ENCODE measurements at regions not wholly inside any gene's neighbourhood (a gene's known extent, or its start where the extent isn't known, plus 50 kb on each side); places are given as distances from the start of the nearest gene placed in this dataset.

DNA sequence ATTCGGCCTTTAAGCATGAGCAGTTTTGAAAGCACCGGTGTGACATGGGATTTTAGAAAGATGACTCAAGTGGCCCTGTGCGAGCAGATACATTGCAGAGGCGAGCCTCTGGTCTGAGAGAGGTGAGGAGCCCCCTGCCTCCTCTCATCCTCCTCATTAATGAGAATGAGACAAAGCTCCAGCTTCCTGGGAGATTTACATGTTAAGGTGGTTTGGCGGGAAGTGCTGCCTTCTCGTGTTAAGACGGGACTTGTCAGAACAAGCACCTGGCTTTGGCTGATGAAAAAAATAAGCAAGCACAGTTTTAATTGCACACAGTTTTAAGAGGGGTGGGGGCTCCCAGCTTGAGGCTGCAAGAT, 68.1 kb downstream of the ACTL7B start:
- Histone ChIP-seq H3F3A (replicated peaks; ENCODE audit: low read depth) (no peaks in the 10 kb centered on the region), H3K27me3 (ENCODE audit: insufficient read depth) (no peaks in the 10 kb centered on the region), H3K79me2 (replicated peaks; ENCODE audit: insufficient read depth) (no peaks in the 10 kb centered on the region), H3K4me3 (no peak overlapping the region), H3K4me1 (ENCODE audit: insufficient read depth) (peaks cover 12% of the 10 kb centered on the region; the same call in 1 of the 2 replicates), H4K20me1 (replicated peaks; ENCODE audit: insufficient read depth) (no peaks in the 10 kb centered on the region), H2AFZ (peak overlapping the region; percentile 83), H3K36me3 (ENCODE audit: insufficient read depth) (no peaks in the 10 kb centered on the region), H3K4me2 (no peak overlapping the region), H3K9me2 (ENCODE audit: insufficient read depth) (peaks cover 2% of the 10 kb centered on the region; the same call in 1 of the 2 replicates), H3K27ac (ENCODE audit: low read depth) (no peak overlapping the region)
- Mint-ChIP-seq H3K27me3 (ENCODE audit: insufficient read depth, low read depth, poor library complexity) (no peaks in the 10 kb centered on the region), H3K9me3 (peaks cover 5% of the 10 kb centered on the region; the same call in 2 of the 3 replicates), H3K36me3 (ENCODE audit: low read depth) (no peaks in the 10 kb centered on the region), H3K4me1 (peaks cover 15% of the 10 kb centered on the region), H3K27ac (peak overlapping the region; percentile 0; the same call in 1 of the 2 replicates), H3K4me3 (no peak overlapping the region)
- no peak for TF ChIP-seq EZH2 (IDR thresholded peaks at IDR 0.05; ENCODE audit: low read depth, unreplicated experiment)
- TF ChIP-seq NANOG (IDR thresholded peaks at IDR 0.05; ENCODE audit: borderline replicate concordance), result no peak
- no peak for TF ChIP-seq POLR2AphosphoS5 (IDR thresholded peaks at IDR 0.05; ENCODE audit: low read depth)
- TF ChIP-seq ETS1 (IDR thresholded peaks at IDR 0.05), result no peak
- TF ChIP-seq CTCF (conservative IDR thresholded peaks at IDR 0.05; ENCODE audit: low read depth in 2 of 2), result no peak
- no peak for TF ChIP-seq JUNB (IDR thresholded peaks at IDR 0.05; ENCODE audit: unreplicated experiment)
- TF ChIP-seq, protein P1, sequence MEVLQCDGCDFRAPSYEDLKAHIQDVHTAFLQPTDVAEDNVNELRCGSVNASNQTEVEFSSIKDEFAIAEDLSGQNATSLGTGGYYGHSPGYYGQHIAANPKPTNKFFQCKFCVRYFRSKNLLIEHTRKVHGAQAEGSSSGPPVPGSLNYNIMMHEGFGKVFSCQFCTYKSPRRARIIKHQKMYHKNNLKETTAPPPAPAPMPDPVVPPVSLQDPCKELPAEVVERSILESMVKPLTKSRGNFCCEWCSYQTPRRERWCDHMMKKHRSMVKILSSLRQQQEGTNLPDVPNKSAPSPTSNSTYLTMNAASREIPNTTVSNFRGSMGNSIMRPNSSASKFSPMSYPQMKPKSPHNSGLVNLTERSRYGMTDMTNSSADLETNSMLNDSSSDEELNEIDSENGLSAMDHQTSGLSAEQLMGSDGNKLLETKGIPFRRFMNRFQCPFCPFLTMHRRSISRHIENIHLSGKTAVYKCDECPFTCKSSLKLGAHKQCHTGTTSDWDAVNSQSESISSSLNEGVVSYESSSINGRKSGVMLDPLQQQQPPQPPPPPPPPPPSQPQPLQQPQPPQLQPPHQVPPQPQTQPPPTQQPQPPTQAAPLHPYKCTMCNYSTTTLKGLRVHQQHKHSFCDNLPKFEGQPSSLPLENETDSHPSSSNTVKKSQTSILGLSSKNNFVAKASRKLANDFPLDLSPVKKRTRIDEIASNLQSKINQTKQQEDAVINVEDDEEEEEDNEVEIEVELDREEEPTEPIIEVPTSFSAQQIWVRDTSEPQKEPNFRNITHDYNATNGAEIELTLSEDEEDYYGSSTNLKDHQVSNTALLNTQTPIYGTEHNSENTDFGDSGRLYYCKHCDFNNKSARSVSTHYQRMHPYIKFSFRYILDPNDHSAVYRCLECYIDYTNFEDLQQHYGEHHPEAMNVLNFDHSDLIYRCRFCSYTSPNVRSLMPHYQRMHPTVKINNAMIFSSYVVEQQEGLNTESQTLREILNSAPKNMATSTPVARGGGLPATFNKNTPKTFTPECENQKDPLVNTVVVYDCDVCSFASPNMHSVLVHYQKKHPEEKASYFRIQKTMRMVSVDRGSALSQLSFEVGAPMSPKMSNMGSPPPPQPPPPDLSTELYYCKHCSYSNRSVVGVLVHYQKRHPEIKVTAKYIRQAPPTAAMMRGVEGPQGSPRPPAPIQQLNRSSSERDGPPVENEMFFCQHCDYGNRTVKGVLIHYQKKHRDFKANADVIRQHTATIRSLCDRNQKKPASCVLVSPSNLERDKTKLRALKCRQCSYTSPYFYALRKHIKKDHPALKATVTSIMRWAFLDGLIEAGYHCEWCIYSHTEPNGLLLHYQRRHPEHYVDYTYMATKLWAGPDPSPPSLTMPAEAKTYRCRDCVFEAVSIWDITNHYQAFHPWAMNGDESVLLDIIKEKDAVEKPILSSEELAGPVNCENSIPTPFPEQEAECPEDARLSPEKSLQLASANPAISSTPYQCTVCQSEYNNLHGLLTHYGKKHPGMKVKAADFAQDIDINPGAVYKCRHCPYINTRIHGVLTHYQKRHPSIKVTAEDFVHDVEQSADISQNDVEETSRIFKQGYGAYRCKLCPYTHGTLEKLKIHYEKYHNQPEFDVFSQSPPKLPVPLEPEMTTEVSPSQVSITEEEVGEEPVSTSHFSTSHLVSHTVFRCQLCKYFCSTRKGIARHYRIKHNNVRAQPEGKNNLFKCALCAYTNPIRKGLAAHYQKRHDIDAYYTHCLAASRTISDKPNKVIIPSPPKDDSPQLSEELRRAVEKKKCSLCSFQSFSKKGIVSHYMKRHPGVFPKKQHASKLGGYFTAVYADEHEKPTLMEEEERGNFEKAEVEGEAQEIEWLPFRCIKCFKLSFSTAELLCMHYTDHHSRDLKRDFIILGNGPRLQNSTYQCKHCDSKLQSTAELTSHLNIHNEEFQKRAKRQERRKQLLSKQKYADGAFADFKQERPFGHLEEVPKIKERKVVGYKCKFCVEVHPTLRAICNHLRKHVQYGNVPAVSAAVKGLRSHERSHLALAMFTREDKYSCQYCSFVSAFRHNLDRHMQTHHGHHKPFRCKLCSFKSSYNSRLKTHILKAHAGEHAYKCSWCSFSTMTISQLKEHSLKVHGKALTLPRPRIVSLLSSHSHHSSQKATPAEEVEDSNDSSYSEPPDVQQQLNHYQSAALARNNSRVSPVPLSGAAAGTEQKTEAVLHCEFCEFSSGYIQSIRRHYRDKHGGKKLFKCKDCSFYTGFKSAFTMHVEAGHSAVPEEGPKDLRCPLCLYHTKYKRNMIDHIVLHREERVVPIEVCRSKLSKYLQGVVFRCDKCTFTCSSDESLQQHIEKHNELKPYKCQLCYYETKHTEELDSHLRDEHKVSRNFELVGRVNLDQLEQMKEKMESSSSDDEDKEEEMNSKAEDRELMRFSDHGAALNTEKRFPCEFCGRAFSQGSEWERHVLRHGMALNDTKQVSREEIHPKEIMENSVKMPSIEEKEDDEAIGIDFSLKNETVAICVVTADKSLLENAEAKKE (CRISPR knock-in tag; IDR thresholded peaks at IDR 0.05), result no peak
- TF ChIP-seq EZH2phosphoT487 (IDR thresholded peaks at IDR 0.05; ENCODE audit: unreplicated experiment), result no peak
- TF ChIP-seq CREB1 (CRISPR knock-in tag; IDR thresholded peaks at IDR 0.05; ENCODE audit: low read depth), result no peak
- TF ChIP-seq ZNF331 (CRISPR knock-in tag; IDR thresholded peaks at IDR 0.05; ENCODE audit: low read depth), result no peak
- TF ChIP-seq, protein P2, sequence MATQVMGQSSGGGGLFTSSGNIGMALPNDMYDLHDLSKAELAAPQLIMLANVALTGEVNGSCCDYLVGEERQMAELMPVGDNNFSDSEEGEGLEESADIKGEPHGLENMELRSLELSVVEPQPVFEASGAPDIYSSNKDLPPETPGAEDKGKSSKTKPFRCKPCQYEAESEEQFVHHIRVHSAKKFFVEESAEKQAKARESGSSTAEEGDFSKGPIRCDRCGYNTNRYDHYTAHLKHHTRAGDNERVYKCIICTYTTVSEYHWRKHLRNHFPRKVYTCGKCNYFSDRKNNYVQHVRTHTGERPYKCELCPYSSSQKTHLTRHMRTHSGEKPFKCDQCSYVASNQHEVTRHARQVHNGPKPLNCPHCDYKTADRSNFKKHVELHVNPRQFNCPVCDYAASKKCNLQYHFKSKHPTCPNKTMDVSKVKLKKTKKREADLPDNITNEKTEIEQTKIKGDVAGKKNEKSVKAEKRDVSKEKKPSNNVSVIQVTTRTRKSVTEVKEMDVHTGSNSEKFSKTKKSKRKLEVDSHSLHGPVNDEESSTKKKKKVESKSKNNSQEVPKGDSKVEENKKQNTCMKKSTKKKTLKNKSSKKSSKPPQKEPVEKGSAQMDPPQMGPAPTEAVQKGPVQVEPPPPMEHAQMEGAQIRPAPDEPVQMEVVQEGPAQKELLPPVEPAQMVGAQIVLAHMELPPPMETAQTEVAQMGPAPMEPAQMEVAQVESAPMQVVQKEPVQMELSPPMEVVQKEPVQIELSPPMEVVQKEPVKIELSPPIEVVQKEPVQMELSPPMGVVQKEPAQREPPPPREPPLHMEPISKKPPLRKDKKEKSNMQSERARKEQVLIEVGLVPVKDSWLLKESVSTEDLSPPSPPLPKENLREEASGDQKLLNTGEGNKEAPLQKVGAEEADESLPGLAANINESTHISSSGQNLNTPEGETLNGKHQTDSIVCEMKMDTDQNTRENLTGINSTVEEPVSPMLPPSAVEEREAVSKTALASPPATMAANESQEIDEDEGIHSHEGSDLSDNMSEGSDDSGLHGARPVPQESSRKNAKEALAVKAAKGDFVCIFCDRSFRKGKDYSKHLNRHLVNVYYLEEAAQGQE (IDR thresholded peaks at IDR 0.05; ENCODE audit: unreplicated experiment), result no peak
- TF ChIP-seq ZNF114 (CRISPR knock-in tag; IDR thresholded peaks at IDR 0.05), result no peak
- TF ChIP-seq STAT1 (IDR thresholded peaks at IDR 0.05; ENCODE audit: unreplicated experiment), result no peak
- DNase-seq (ENCODE audit: low spot score), result peak; percentile 14
- ATAC-seq, result peak; percentile 23; the same call in 1 of the 3 replicates

Measured in GM23338 (cell line).